ENCODE measurements at regions not wholly inside any gene's neighbourhood (a gene's known extent, or its start where the extent isn't known, plus 50 kb on each side); places are given as distances from the start of the nearest gene placed in this dataset.

- DNase-seq (ENCODE audit: low read depth, low spot score) = no peak
- no peak overlapping the region for H3K4me3 ChIP-seq
- no peak for TF ChIP-seq POLR2AphosphoS5 (IDR thresholded peaks at IDR 0.05; ENCODE audit: borderline replicate concordance, low read depth, low read length)
- no peak for TF ChIP-seq FOXP2 (optimal IDR thresholded peaks at IDR 0.05; ENCODE audit: control extremely low read depth, extremely low read length, insufficient read depth)
- no peak for TF ChIP-seq EZH2 (IDR thresholded peaks at IDR 0.05)
- no peak overlapping the region for H3K9ac ChIP-seq (ENCODE audit: insufficient read length)
- H3K9me3 ChIP-seq (ENCODE audit: low read depth, low read length) = no peaks in the 10 kb centered on the region
- no peaks in the 10 kb centered on the region for H3K36me3 ChIP-seq (ENCODE audit: insufficient read depth, low read length)
- H3K27ac ChIP-seq = no peak overlapping the region
Observed at GRCh38 chr9:118832371-118832770, 536.9 kb downstream of the BRINP1 start.

GRCh38 chr9:118836891-118837290 lies 532.3 kb downstream of the BRINP1 start:
- H3K36me3 ChIP-seq (ENCODE audit: insufficient read depth, low read length) = no peaks in the 10 kb centered on the region
- no peak overlapping the region for H3K9ac ChIP-seq (ENCODE audit: insufficient read length)
- no peak for TF ChIP-seq EZH2 (IDR thresholded peaks at IDR 0.05)
- no peak for TF ChIP-seq FOXP2 (optimal IDR thresholded peaks at IDR 0.05; ENCODE audit: control extremely low read depth, extremely low read length, insufficient read depth)
- TF ChIP-seq POLR2AphosphoS5 (IDR thresholded peaks at IDR 0.05; ENCODE audit: borderline replicate concordance, low read depth, low read length) = no peak
- DNase-seq (ENCODE audit: low read depth, low spot score) = no peak
- H3K27ac ChIP-seq = no peak overlapping the region
- H3K4me3 ChIP-seq = no peak overlapping the region
- H3K9me3 ChIP-seq (ENCODE audit: low read depth, low read length) = no peaks in the 10 kb centered on the region

- Histone ChIP-seq H3K27ac (no peak overlapping the region), H3K4me3 (no peak overlapping the region), H3K9me3 (ENCODE audit: low read depth, low read length) (no peaks in the 10 kb centered on the region), H3K9ac (ENCODE audit: insufficient read length) (no peak overlapping the region), H3K36me3 (ENCODE audit: insufficient read depth, low read length) (no peaks in the 10 kb centered on the region)
- DNase-seq (ENCODE audit: low read depth, low spot score) = no peak
- no peak for TF ChIP-seq POLR2AphosphoS5 (IDR thresholded peaks at IDR 0.05; ENCODE audit: borderline replicate concordance, low read depth, low read length)
- TF ChIP-seq FOXP2 (optimal IDR thresholded peaks at IDR 0.05; ENCODE audit: control extremely low read depth, extremely low read length, insufficient read depth) = no peak
- TF ChIP-seq EZH2 (IDR thresholded peaks at IDR 0.05) = no peak
Observed at GRCh38 chr9:118871531-118871930, 497.7 kb downstream of the BRINP1 start.

GRCh38 chr9:118882684-118883083 lies 486.6 kb downstream of the BRINP1 start:
- DNase-seq (ENCODE audit: low read depth, low spot score) = no peak
- H3K9me3 ChIP-seq (ENCODE audit: low read depth, low read length) = no peaks in the 10 kb centered on the region
- no peak for TF ChIP-seq POLR2AphosphoS5 (IDR thresholded peaks at IDR 0.05; ENCODE audit: borderline replicate concordance, low read depth, low read length)
- TF ChIP-seq FOXP2 (optimal IDR thresholded peaks at IDR 0.05; ENCODE audit: control extremely low read depth, extremely low read length, insufficient read depth) = no peak
- TF ChIP-seq EZH2 (IDR thresholded peaks at IDR 0.05) = no peak

GRCh38 chr9:118883411-118883810 lies 485.8 kb downstream of the BRINP1 start:
- H3K27ac ChIP-seq = no peak overlapping the region
- DNase-seq (ENCODE audit: low read depth, low spot score) = no peak
- H3K9ac ChIP-seq (ENCODE audit: insufficient read length) = no peak overlapping the region
- H3K4me3 ChIP-seq = no peak overlapping the region
- TF ChIP-seq EZH2 (IDR thresholded peaks at IDR 0.05) (no peak), FOXP2 (optimal IDR thresholded peaks at IDR 0.05; ENCODE audit: control extremely low read depth, extremely low read length, insufficient read depth) (no peak), POLR2AphosphoS5 (IDR thresholded peaks at IDR 0.05; ENCODE audit: borderline replicate concordance, low read depth, low read length) (no peak)
- no peaks in the 10 kb centered on the region for H3K9me3 ChIP-seq (ENCODE audit: low read depth, low read length)
- no peaks in the 10 kb centered on the region for H3K36me3 ChIP-seq (ENCODE audit: insufficient read depth, low read length)

More at GRCh38 chr9:118882684-118883083, 486.6 kb downstream of the BRINP1 start:
- Histone ChIP-seq H3K9ac (ENCODE audit: insufficient read length) (no peak overlapping the region), H3K4me3 (no peak overlapping the region), H3K27ac (no peak overlapping the region), H3K36me3 (ENCODE audit: insufficient read depth, low read length) (no peaks in the 10 kb centered on the region)

GRCh38 chr9:118891213-118891612 lies 478.0 kb downstream of the BRINP1 start:
- Histone ChIP-seq H3K27ac (no peak overlapping the region), H3K36me3 (ENCODE audit: insufficient read depth, low read length) (no peaks in the 10 kb centered on the region), H3K9ac (ENCODE audit: insufficient read length) (no peak overlapping the region), H3K4me3 (no peak overlapping the region), H3K9me3 (ENCODE audit: low read depth, low read length) (no peaks in the 10 kb centered on the region)
- no peak for TF ChIP-seq POLR2AphosphoS5 (IDR thresholded peaks at IDR 0.05; ENCODE audit: borderline replicate concordance, low read depth, low read length)
- TF ChIP-seq EZH2 (IDR thresholded peaks at IDR 0.05) = no peak
- no peak for TF ChIP-seq FOXP2 (optimal IDR thresholded peaks at IDR 0.05; ENCODE audit: control extremely low read depth, extremely low read length, insufficient read depth)
- no peak for DNase-seq (ENCODE audit: low read depth, low spot score)

GRCh38 chr9:118896324-118897000 lies 472.8 kb downstream of the BRINP1 start:
- no peak for DNase-seq (ENCODE audit: low read depth, low spot score)
- no peak for TF ChIP-seq FOXP2 (optimal IDR thresholded peaks at IDR 0.05; ENCODE audit: control extremely low read depth, extremely low read length, insufficient read depth)
- TF ChIP-seq EZH2 (IDR thresholded peaks at IDR 0.05) = no peak
- TF ChIP-seq POLR2AphosphoS5 (IDR thresholded peaks at IDR 0.05; ENCODE audit: borderline replicate concordance, low read depth, low read length) = no peak
- Histone ChIP-seq H3K27ac (no peak overlapping the region), H3K9me3 (ENCODE audit: low read depth, low read length) (no peaks in the 10 kb centered on the region), H3K36me3 (ENCODE audit: insufficient read depth, low read length) (no peaks in the 10 kb centered on the region), H3K9ac (ENCODE audit: insufficient read length) (no peak overlapping the region), H3K4me3 (no peak overlapping the region)

- Histone ChIP-seq H3K36me3 (ENCODE audit: insufficient read depth, low read length) (no peaks in the 10 kb centered on the region), H3K9me3 (ENCODE audit: low read depth, low read length) (no peaks in the 10 kb centered on the region), H3K9ac (ENCODE audit: insufficient read length) (no peak overlapping the region), H3K4me3 (no peak overlapping the region), H3K27ac (no peak overlapping the region)
- TF ChIP-seq FOXP2 (optimal IDR thresholded peaks at IDR 0.05; ENCODE audit: control extremely low read depth, extremely low read length, insufficient read depth) (no peak), POLR2AphosphoS5 (IDR thresholded peaks at IDR 0.05; ENCODE audit: borderline replicate concordance, low read depth, low read length) (no peak), EZH2 (IDR thresholded peaks at IDR 0.05) (no peak)
- DNase-seq (ENCODE audit: low read depth, low spot score) = no peak
Observed at GRCh38 chr9:118918180-118918579, 451.1 kb downstream of the BRINP1 start.

GRCh38 chr9:118928722-118929121 lies 440.5 kb downstream of the BRINP1 start:
- no peak for DNase-seq (ENCODE audit: low read depth, low spot score)

More at GRCh38 chr9:118928722-118929121, 440.5 kb downstream of the BRINP1 start:
- no peak for TF ChIP-seq FOXP2 (optimal IDR thresholded peaks at IDR 0.05; ENCODE audit: control extremely low read depth, extremely low read length, insufficient read depth)
- no peak for TF ChIP-seq POLR2AphosphoS5 (IDR thresholded peaks at IDR 0.05; ENCODE audit: borderline replicate concordance, low read depth, low read length)
- TF ChIP-seq EZH2 (IDR thresholded peaks at IDR 0.05) = no peak
- no peak overlapping the region for H3K4me3 ChIP-seq
- no peaks in the 10 kb centered on the region for H3K36me3 ChIP-seq (ENCODE audit: insufficient read depth, low read length)
- H3K27ac ChIP-seq = no peak overlapping the region
- H3K9me3 ChIP-seq (ENCODE audit: low read depth, low read length) = no peaks in the 10 kb centered on the region
- H3K9ac ChIP-seq (ENCODE audit: insufficient read length) = no peak overlapping the region

Data from SK-N-MC (cell line).